CD14-positive monocyte (primary cell): ENCODE measurements at regions not wholly inside any gene's neighbourhood (a gene's known extent, or its start where the extent isn't known, plus 50 kb on each side); places are given as distances from the start of the nearest gene placed in this dataset.

Source experiments
- DNase-seq, 3 donors: peaks; one replicate each; pipeline ENCODE4 v3.0.0-alpha.2; 2011 to 2022
- H2AFZ ChIP-seq: 2 replicates; pipeline ENCODE4 v1.6.0; 2012; ENCODE audit warnings: mild to moderate bottlenecking, low read depth, low read length, inconsistent platforms; ENCODE audit not compliant: insufficient read depth, poor library complexity, severe bottlenecking
- H3K27ac ChIP-seq, 2 donors: 1 replicate in 1 of 2; 2 replicates in 1 of 2; pipeline ENCODE4 v1.5.1; 2012 to 2013; ENCODE audit warnings: low read length in 2 of 2, control low read depth in 1 of 2, inconsistent platforms in 1 of 2, low read depth in 1 of 2, mild to moderate bottlenecking in 1 of 2
- H3K27me3 ChIP-seq, 2 donors: one replicate each; pipeline versions ENCODE4 v1.6.0 to v1.6.1; 2011 to 2013; ENCODE audit warnings: low read length in 2 of 2; ENCODE audit not compliant: control insufficient read depth in 2 of 2, insufficient read depth in 2 of 2
- H3K36me3 ChIP-seq, 2 donors: replicated peaks in 1 of 2; 1 replicate in 1 of 2; 2 replicates in 1 of 2; pipeline versions ENCODE4 v1.5.1 to v1.6.1; 2012 to 2013; ENCODE audit warnings: low read length in 2 of 2, control low read depth in 1 of 2, inconsistent platforms in 1 of 2, mild to moderate bottlenecking in 1 of 2; ENCODE audit not compliant: insufficient read depth in 2 of 2, control insufficient read depth in 1 of 2
- H3K4me1 ChIP-seq, 2 donors: 1 replicate in 1 of 2; 2 replicates in 1 of 2; pipeline versions ENCODE4 v1.5.1 to v1.6.1; 2012 to 2013; ENCODE audit warnings: low read length in 2 of 2, control low read depth in 1 of 2, inconsistent platforms in 1 of 2, mild to moderate bottlenecking in 1 of 2, moderate library complexity in 1 of 2; ENCODE audit not compliant: insufficient read depth in 2 of 2, control insufficient read depth in 1 of 2
- H3K4me2 ChIP-seq: replicated peaks from 2 replicates; pipeline ENCODE3; 2012; ENCODE audit warnings: low read length, moderate library complexity, mild to moderate bottlenecking; ENCODE audit not compliant: poor library complexity, severe bottlenecking; ENCODE audit errors: extremely low read depth
- H3K4me3 ChIP-seq, 3 experiments: fragments of 200-600 bp in 1 of 3; sonication (generic) in 1 of 3; replicated peaks in 1 of 3; 1 replicate in 2 of 3; 2 replicates in 1 of 3; pipeline ENCODE4 v1.5.1; 2011 to 2013; ENCODE audit warnings: low read length in 3 of 3, mild to moderate bottlenecking in 3 of 3, control low read depth in 2 of 3, low read depth in 2 of 3, inconsistent platforms in 1 of 3, moderate library complexity in 1 of 3
- H3K79me2 ChIP-seq: 2 replicates; pipeline ENCODE4 v1.6.0; 2012; ENCODE audit warnings: mild to moderate bottlenecking, control low read depth, inconsistent platforms, low read length, moderate library complexity; ENCODE audit not compliant: insufficient read depth
- H3K9ac ChIP-seq: 2 replicates; pipeline ENCODE4 v1.6.0; 2017; ENCODE audit warnings: low read length, mild to moderate bottlenecking; ENCODE audit not compliant: insufficient read depth, poor library complexity, severe bottlenecking
- H3K9me3 ChIP-seq, 2 donors: replicated peaks in 1 of 2; 1 replicate in 1 of 2; 2 replicates in 1 of 2; pipeline versions ENCODE4 v1.5.1 to v1.6.1; 2012 to 2013; ENCODE audit warnings: low read length in 2 of 2, control low read depth in 1 of 2; ENCODE audit not compliant: control insufficient read depth in 1 of 2, insufficient read depth in 1 of 2
- H4K20me1 ChIP-seq: 2 replicates; pipeline ENCODE4 v1.6.0; 2012; ENCODE audit warnings: mild to moderate bottlenecking, low read length, control low read depth, moderate library complexity; ENCODE audit not compliant: insufficient read depth
- H3K27ac Mint-ChIP-seq, 7 donors: one replicate each; pipeline ENCODE4 v1.8.0; 2020; ENCODE audit warnings: mild to moderate bottlenecking in 7 of 7, mixed read lengths in 7 of 7, moderate library complexity in 6 of 7, inconsistent platforms in 2 of 7
- H3K27me3 Mint-ChIP-seq, 3 donors: one replicate each; pipeline ENCODE4 v1.8.0; 2021 to 2022; ENCODE audit warnings: low read depth in 3 of 3, mild to moderate bottlenecking in 3 of 3, mixed read lengths in 3 of 3, moderate library complexity in 3 of 3, inconsistent platforms in 1 of 3
- H3K36me3 Mint-ChIP-seq, 2 donors: one replicate each; pipeline ENCODE4 v1.8.0; 2020; ENCODE audit warnings: mixed read lengths in 2 of 2, inconsistent platforms in 1 of 2, mild to moderate bottlenecking in 1 of 2
- H3K4me1 Mint-ChIP-seq: one replicate; pipeline ENCODE4 v1.8.0; 2020; ENCODE audit warnings: mild to moderate bottlenecking, mixed read lengths
- H3K4me3 Mint-ChIP-seq, 2 donors: one replicate each; pipeline ENCODE4 v1.8.0; 2020; ENCODE audit warnings: mild to moderate bottlenecking in 2 of 2, mixed read lengths in 2 of 2, moderate library complexity in 1 of 2
- H3K9me3 Mint-ChIP-seq, 7 donors: one replicate each; pipeline ENCODE4 v1.8.0; 2020 to 2022; ENCODE audit warnings: mixed read lengths in 7 of 7, mild to moderate bottlenecking in 6 of 7, moderate library complexity in 6 of 7, inconsistent platforms in 2 of 7
- WGBS: methylation state at CpG from one replicate; pipeline ENCODE4 v1.1.5; 2013; ENCODE audit warnings: missing lambda C conversion rate; ENCODE audit not compliant: insufficient coverage; 5-methylcytosine and 5-hydroxymethylcytosine counted together
- intact Hi-C, 2 donors: fragments of 100-400 bp; cut with micrococcal nuclease; formaldehyde crosslinking; loops; one replicate each; pipeline versions ENCODE4 v1.15.0 to v1.15.1; 2023
- TF ChIP-seq, protein P1 (sequence below): fragments of 200-600 bp; IDR thresholded peaks from one replicate; pipeline ENCODE4 v1.8.0; 2022; ENCODE audit warnings: antibody characterized with exemption, mild to moderate bottlenecking

GRCh38 chr21:43290421-43291346, 121.9 kb downstream of the CRYAA start:
- Histone ChIP-seq H3K4me2 (no peak overlapping the region), H3K9ac (no peak overlapping the region), H3K4me1 (no peaks in the 10 kb centered on the region), H4K20me1 (no peaks in the 10 kb centered on the region), H3K27me3 (no peaks in the 10 kb centered on the region), H3K9me3 (peaks cover 5 to 10% of the 10 kb centered on the region in 2 donors), H3K36me3 (no peaks in the 10 kb centered on the region), H3K4me3 (no peak overlapping the region), H2AFZ (no peak overlapping the region), H3K27ac (no peak overlapping the region), H3K79me2 (no peaks in the 10 kb centered on the region)
- intact Hi-C loops, result no loop called here
- Mint-ChIP-seq H3K4me1 (no peaks in the 10 kb centered on the region), H3K36me3 (no peaks in the 10 kb centered on the region), H3K9me3 (peaks cover 10 to 23% (median 13%) of the 10 kb centered on the region in 7 donors), H3K27me3 (peaks cover 4 to 9% (median 7%) of the 10 kb centered on the region in 3 donors), H3K27ac (no peak overlapping the region), H3K4me3 (no peak overlapping the region)
- TF ChIP-seq, protein P1, sequence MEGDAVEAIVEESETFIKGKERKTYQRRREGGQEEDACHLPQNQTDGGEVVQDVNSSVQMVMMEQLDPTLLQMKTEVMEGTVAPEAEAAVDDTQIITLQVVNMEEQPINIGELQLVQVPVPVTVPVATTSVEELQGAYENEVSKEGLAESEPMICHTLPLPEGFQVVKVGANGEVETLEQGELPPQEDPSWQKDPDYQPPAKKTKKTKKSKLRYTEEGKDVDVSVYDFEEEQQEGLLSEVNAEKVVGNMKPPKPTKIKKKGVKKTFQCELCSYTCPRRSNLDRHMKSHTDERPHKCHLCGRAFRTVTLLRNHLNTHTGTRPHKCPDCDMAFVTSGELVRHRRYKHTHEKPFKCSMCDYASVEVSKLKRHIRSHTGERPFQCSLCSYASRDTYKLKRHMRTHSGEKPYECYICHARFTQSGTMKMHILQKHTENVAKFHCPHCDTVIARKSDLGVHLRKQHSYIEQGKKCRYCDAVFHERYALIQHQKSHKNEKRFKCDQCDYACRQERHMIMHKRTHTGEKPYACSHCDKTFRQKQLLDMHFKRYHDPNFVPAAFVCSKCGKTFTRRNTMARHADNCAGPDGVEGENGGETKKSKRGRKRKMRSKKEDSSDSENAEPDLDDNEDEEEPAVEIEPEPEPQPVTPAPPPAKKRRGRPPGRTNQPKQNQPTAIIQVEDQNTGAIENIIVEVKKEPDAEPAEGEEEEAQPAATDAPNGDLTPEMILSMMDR, result no peak
- 74% methylated on average over 32 of the region's 36 CpGs for WGBS
- no peak for DNase-seq

- intact Hi-C loops, result no loop called here
- Mint-ChIP-seq H3K27me3 (peaks cover 3 to 4% (median 4%) of the 10 kb centered on the region in 3 donors), H3K4me3 (no peak overlapping the region), H3K27ac (no peak overlapping the region), H3K36me3 (no peaks in the 10 kb centered on the region), H3K4me1 (no peaks in the 10 kb centered on the region), H3K9me3 (peaks cover 5 to 18% (median 8%) of the 10 kb centered on the region in 7 donors)
- no peak overlapping the region for H3K4me2 ChIP-seq
- no peak for DNase-seq
- H3K27ac ChIP-seq, result no peak overlapping the region
- no peaks in the 10 kb centered on the region for H3K79me2 ChIP-seq
- no peaks in the 10 kb centered on the region for H3K4me1 ChIP-seq
- H4K20me1 ChIP-seq, result no peaks in the 10 kb centered on the region
- H3K36me3 ChIP-seq, result no peaks in the 10 kb centered on the region
- no peaks in the 10 kb centered on the region for H3K27me3 ChIP-seq
- H3K9me3 ChIP-seq, result peaks cover 0 to 5% of the 10 kb centered on the region in 2 donors
- no peak overlapping the region for H3K4me3 ChIP-seq
- TF ChIP-seq, protein P1, result no peak
- H2AFZ ChIP-seq, result no peak overlapping the region
- no peak overlapping the region for H3K9ac ChIP-seq
- 93% methylated on average over 6 of the region's 6 CpGs for WGBS
Observed at GRCh38 chr21:43289966-43290365, 121.2 kb downstream of the CRYAA start.
